Kidney epithelial cell (primary cell): ENCODE measurements at regions not wholly inside any gene's neighbourhood (a gene's known extent, or its start where the extent isn't known, plus 50 kb on each side); places are given as distances from the start of the nearest gene placed in this dataset.
A peak's percentile ranks its signal among the peaks of the same experiment; 100 is the strongest.

Experiments used
- DNase-seq: peaks from one replicate; pipeline ENCODE4 v3.0.0-alpha.2; 2010; ENCODE audit warnings: low read depth
- H3K27me3 ChIP-seq: 2 replicates; pipeline ENCODE4 v1.6.0; 2011; ENCODE audit warnings: low read length; ENCODE audit not compliant: control insufficient read depth, insufficient read depth
- H3K36me3 ChIP-seq: 2 replicates; pipeline ENCODE4 v1.5.1; 2011; ENCODE audit warnings: low read length; ENCODE audit not compliant: control insufficient read depth, insufficient read depth
- H3K4me3 ChIP-seq: 2 replicates; pipeline ENCODE4 v1.5.1; 2011; ENCODE audit warnings: low read depth, mild to moderate bottlenecking, control low read depth, low read length
- TF ChIP-seq, protein P1 (sequence below): IDR thresholded peaks from 2 replicates; pipeline ENCODE4 v1.5.1; 2011; ENCODE audit warnings: mild to moderate bottlenecking, moderate library complexity, low read length, control low read depth, inconsistent platforms; ENCODE audit not compliant: insufficient read depth, poor library complexity, severe bottlenecking

DNA sequence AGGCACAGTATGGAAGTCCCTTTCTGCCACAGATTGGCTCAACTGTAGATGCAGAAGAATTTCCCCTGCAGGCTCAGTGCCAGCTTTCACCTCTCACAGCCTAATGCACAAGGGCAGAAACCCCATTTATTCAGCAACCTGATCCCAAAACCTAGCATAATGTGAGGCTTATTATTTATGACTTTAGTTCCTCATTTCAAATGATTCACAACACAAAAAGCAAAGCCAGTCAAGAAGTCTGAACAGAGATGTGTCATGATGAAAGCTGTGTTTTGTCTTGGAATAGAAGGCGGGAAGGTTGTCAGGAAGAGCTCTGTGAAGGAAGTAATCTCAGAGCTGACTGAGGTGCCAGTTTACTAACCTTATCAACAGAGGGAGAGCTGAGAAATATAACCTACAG lies 369.7 kb downstream of the LRRC70 start:
- no peak for DNase-seq
- Histone ChIP-seq H3K36me3 (no peaks in the 10 kb centered on the region), H3K4me3 (no peak overlapping the region), H3K27me3 (no peaks in the 10 kb centered on the region)
- TF ChIP-seq, protein P1, sequence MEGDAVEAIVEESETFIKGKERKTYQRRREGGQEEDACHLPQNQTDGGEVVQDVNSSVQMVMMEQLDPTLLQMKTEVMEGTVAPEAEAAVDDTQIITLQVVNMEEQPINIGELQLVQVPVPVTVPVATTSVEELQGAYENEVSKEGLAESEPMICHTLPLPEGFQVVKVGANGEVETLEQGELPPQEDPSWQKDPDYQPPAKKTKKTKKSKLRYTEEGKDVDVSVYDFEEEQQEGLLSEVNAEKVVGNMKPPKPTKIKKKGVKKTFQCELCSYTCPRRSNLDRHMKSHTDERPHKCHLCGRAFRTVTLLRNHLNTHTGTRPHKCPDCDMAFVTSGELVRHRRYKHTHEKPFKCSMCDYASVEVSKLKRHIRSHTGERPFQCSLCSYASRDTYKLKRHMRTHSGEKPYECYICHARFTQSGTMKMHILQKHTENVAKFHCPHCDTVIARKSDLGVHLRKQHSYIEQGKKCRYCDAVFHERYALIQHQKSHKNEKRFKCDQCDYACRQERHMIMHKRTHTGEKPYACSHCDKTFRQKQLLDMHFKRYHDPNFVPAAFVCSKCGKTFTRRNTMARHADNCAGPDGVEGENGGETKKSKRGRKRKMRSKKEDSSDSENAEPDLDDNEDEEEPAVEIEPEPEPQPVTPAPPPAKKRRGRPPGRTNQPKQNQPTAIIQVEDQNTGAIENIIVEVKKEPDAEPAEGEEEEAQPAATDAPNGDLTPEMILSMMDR = no peak

DNA sequence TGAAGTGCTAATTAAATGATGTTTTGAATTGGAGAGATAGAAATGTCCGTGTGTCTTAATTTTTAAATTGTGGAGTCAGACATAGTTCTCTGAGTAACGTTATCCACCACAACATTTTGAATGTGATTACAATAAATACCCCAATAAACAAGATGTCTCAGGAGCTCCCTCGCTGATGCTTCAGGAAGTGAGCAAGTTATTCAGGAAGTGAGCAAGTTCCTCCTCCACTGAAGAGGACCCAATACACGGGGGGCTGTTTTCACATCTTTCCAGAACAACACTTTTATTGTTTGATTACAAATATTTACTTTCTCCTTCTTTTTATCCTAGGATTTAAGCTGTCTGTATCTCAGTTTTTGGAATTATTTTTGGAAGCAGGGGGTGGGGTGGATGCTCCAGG lies 363.8 kb downstream of the LRRC70 start:
- no peaks in the 10 kb centered on the region for H3K27me3 ChIP-seq
- no peak overlapping the region for H3K4me3 ChIP-seq
- DNase-seq = no peak
- no peaks in the 10 kb centered on the region for H3K36me3 ChIP-seq
- TF ChIP-seq, protein P1 = no peak

DNA sequence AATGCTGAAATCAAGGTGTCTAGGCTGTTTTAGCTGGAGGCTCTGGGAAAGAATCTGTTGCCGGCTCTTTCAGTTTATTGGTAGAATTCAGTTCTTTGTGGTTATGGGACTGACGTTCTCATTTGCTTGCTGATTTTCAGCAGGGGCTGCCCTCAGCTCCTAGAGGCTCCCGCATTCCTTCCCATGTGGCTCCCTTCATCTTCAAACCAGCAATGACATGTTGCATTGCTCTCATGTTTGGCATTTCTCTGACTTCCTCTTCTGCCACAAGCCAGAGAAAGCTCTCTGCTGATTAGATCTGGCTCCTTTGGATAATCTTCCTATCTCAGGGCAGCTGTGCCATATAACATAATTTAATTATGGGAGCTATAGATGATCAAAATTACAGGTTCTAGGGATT lies 360.3 kb downstream of the LRRC70 start:
- DNase-seq = no peak
- TF ChIP-seq, protein P1 = no peak
- H3K4me3 ChIP-seq = no peak overlapping the region
- H3K27me3 ChIP-seq = no peaks in the 10 kb centered on the region
- no peaks in the 10 kb centered on the region for H3K36me3 ChIP-seq

DNA sequence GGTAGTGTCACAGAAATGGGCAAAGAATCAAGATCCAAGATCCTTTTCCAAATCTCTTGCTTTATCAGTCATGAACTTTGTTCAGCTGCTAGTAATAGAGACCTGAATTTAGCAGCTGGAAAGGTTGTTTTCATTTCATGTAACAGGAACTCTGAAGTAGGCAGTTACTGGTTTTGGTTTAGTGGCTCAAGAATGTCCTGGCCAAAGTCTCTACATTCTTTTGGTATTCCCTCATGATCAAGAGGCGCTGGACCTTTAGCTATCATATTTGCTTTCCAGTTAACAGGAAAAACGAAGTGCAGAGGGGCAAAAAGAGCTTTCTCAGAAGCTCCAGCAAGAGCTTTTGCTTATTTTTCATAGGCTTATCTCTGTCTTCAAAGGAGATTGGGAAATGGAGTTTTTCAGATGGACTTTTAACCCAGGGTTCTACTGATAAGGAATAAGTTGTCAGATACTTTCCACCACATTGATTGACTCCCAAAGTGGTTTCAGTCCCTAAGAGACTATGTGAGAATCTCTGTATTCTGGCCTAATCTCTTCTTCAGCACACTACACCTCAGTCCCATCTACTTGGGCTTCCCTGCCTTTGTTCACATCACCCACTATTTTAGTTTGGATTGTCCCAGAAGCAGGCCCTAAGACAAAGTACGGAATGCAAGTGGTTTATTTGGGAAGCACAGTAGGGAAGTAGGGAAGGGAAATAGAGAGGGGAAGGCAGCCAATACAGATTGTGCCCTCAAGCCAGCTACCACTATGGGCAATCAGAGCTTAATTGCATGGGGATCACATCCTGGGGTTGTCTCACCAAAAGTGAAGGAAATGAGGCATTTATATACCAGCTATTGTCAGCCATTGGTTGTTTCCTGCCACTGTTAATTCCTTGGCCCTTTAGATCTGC lies 359.3 kb downstream of the LRRC70 start:
- DNase-seq = peak; percentile 76
- H3K4me3 ChIP-seq = no peak overlapping the region
- H3K27me3 ChIP-seq = no peaks in the 10 kb centered on the region
- no peaks in the 10 kb centered on the region for H3K36me3 ChIP-seq
- TF ChIP-seq, protein P1 = no peak

DNA sequence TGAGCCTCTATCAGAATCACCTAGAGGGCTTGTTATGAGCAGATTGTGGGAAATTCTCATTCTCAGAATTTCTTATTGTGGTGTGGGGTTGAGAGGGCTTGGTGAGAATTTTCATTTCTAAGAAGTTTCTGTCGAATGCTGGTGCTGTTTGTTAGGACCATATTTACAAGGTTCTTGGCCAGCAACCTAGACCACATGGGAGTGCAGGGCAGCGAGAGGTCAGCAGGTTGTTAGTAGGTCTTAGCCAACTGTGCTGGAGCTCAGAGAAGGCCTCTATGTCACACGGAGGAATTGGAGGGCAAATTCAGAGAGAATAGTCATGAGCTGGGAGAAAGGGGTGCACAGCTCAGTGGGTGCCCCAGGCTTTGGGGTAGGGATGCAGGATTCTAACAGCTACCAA lies 357.0 kb downstream of the LRRC70 start:
- TF ChIP-seq, protein P1 = no peak
- H3K36me3 ChIP-seq = no peaks in the 10 kb centered on the region
- no peak for DNase-seq
- no peak overlapping the region for H3K4me3 ChIP-seq
- no peaks in the 10 kb centered on the region for H3K27me3 ChIP-seq

DNA sequence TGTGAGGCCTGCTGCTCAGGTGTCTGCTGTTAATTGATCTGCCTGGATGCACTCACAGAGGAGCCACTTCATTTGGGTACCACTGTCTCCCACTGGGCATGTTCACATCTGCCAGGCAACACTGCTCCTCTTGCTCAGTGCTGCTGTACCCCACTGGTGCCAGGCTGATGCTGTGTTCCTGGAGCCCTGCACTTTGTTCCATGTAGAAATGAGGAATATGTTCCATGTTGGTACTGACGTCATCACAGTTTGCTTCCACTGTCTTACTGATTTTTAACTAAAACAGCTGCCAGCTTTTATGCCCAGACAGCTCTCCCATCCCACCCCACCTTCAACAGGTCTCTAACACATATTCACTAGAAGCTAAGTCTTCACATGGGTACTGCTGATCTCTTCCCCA lies 355.7 kb downstream of the LRRC70 start:
- no peaks in the 10 kb centered on the region for H3K36me3 ChIP-seq
- DNase-seq = no peak
- TF ChIP-seq, protein P1 = no peak

More for the DNA sequence above, 355.7 kb downstream of the LRRC70 start:
- no peaks in the 10 kb centered on the region for H3K27me3 ChIP-seq
- H3K4me3 ChIP-seq = no peak overlapping the region
